ENCODE measurements at regions not wholly inside any gene's neighbourhood (a gene's known extent, or its start where the extent isn't known, plus 50 kb on each side); places are given as distances from the start of the nearest gene placed in this dataset.

DNA sequence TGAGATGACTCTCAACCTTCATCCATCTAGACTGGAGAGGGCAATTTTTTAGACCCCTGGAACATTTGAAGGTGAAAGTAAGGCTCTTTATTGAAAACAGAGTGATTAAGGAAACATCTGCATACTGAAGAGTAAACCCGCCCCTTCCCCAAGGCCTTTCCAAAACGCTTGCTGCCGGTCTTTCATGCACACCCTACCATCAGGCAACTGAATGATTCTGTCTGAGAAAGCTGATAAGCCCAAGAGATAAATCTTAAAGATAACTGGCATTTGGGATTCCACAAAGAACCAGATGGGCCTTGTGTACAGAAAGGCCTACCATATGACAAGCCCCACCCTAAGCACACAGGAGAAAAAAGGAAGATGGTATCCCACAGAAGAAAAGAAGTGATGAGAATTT, 54.4 kb upstream of the PIK3R1 start:
- DNase-seq, result no peak

DNA sequence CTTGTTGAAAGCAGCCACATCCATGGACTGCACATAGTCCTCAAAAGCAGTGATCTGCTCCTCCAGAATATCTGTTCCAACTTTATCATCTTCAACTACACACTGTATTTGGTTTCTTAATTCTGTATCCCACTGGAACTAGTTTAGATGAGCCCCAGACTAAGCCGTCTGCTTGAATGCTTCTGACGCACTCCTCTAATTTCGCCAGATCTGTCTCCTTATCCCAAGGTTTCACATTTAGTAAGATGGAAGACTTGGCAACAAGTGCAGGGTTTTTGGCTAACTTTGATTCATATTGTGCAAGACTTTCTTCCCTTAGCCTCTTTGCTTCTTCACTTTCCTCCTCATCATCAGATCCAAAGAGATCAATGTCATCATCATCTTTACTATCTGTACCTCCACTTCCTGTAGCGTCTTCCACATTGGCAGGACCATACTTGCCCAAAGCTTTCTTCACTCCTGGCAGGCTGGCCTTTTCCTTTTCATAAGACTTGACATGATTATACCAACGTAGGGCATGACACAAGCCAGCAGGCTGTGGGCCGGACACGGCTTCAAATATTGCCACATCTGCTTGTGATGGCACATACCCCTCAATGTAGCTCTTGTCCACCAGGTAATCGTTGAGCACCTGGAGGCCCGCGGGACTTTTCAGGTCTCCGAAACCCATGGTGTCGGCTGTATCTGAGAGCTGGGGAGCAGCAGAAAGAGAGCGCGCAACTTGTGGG, 56.2 kb upstream of the PIK3R1 start:
- DNase-seq, result no peak

DNA sequence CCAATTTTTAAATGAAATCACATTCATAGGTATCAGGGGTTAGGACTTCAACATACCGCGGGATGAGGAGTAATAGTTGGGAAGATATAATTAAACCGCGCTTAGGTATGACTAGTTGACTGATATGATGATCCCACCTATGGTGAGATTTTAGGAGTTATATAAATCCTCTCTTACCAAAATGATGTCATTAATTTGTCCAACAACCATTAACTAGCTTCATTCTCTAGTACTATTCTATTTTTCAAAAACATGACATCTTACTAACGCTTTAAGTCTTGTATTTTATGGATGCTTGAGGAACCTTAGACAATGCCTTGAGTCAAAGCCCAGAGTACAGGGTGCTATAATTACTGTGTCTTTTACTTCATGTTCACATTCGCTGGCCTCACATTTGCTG, 59.6 kb upstream of the PIK3R1 start:
- no peak for DNase-seq

DNA sequence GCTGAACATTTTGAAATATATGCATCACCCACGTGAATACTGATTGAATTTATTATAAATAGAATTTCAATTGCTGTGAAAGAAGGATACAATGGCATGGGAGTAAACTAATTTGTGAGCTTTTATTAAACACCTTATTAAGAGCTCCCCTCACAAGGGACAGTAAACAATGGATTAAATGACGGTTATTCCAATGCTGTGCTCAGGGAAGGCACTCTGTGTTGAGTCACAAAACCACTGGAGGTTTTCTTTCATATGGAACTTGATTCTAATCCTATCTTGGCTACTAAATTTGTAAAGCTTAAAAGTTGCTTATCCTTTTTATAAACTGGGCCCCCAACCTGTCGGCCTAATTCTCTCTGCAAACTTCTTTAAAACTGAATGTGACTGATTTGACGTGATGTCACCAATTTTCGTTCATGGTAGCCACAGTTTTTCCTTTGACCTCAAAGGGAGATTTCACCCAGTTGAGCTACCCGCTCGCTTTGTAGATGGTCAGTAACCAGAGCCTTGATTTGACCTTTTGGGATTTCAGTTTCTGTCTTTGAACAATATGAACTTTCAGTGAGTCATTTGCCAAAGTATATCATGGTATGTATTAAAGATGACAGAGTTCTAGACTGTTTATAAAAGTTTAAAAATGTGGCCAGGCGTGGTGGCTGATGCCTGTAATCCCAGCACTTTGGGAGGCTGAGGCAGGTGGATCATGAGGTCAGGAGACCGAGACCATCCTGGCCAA, 61.3 kb upstream of the PIK3R1 start:
- DNase-seq, result no peak

- DNase-seq, result no peak
Measured at GRCh38 chr5:68151812-68152211, 63.7 kb upstream of the PIK3R1 start.

GRCh38 chr5:68149189-68149588, 66.4 kb upstream of the PIK3R1 start:
- DNase-seq, result no peak

GRCh38 chr5:68148096-68148495, 67.5 kb upstream of the PIK3R1 start:
- DNase-seq, result no peak

DNA sequence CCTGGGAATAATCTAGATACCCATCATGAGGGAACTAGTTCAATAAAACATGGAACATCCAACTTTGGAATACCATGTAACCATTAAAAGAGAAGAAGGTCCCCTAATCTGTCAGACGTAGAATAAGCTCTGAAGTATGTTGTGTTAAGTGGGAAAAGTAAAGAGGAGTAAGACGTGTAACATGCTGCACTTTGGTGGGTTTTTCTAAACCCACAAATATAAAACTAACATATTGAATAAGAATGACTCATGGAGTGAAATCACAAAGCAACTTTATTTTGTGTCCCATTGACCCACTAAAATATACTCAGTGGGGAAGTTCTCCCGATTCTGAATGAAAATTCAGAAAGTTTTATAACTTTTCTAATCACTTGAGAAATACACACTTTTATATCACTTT, 67.9 kb upstream of the PIK3R1 start:
- no peak for DNase-seq

GRCh38 chr5:68141494-68141893, 74.1 kb upstream of the PIK3R1 start:
- DNase-seq, result no peak

DNA sequence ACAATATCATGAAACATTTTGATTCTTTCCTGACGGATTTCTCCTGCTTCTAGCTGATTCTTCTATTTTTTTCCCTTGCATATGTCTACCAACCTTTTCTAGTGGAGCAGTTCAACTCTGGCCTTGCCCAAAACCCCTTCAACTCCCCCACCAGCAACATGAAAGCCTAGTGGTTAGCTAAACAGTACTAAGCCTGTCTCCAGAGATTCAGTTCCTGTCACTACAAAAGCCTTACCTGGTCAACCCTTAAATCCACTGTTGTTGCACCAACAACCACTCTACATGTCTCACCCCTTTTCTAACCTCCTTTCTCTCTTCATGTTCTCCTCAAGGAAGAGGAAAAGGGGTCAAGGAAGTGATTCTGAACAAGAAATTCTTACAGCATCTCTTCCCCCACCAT, 74.8 kb upstream of the PIK3R1 start:
- no peak for DNase-seq

GRCh38 chr5:68139611-68140441, 75.7 kb upstream of the PIK3R1 start:
- DNase-seq, result no peak

DNA sequence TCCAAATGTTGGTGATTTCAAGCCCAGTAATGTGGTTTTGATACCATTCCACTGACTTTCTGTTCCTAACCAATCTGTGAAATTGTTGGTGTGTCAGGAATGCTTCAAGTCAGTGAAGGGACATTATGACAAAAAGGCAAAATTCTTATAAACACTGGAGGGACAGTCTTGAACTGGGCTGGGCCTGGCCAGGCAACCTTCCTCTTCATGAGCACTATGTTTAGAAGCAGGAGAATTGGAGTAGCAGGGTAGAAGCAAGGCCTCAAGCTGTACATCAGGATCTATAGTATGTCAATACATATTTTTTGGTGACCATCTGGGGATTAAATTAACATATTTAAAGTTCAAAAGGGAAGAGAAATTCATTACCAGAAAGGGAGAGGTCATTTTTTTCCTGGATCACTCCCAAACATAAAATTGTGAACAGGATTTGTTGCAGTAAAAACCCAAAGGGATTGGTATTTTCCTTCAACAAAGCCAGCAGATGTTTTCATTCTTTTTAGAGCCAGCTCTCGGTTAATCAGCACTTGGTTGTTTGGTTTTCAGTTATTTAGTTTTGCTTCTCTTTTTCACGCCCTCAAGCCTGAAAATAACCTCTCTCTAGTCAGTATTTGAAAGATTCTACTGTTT, 77.9 kb upstream of the PIK3R1 start:
- DNase-seq, result no peak

- no peak for DNase-seq
Measured at GRCh38 chr5:68134669-68135313, 80.8 kb upstream of the PIK3R1 start.

DNA sequence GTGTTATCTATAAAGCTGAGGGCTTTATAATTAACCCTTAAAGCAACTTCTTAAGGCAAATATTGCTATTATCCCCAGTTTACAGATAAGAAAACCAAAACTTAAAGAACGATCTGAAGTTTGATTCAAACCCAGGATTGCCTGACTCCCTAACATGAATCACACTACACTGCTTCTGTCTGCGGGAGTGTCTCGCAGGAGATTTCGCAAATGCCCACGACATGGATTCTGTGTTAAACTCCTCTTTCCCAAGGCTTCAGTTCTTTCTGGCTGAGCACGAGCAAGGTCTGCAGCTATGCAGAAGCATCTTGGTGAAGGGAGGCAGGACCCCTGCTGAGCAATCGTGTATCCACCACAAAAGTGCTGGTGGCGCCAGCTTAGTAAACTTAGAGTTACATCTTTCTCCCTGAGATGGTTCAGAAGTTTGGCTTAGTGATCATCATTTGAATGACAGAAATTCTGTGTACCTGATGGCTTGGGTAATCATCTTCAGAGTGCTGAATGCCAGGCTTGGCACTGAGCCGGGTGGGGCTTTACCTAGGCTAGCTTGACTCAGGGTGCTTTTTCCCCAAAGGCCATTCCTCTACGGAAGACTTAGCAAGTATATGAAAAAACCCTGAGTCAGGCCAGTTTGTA, 81.4 kb upstream of the PIK3R1 start:
- no peak for DNase-seq

DNA sequence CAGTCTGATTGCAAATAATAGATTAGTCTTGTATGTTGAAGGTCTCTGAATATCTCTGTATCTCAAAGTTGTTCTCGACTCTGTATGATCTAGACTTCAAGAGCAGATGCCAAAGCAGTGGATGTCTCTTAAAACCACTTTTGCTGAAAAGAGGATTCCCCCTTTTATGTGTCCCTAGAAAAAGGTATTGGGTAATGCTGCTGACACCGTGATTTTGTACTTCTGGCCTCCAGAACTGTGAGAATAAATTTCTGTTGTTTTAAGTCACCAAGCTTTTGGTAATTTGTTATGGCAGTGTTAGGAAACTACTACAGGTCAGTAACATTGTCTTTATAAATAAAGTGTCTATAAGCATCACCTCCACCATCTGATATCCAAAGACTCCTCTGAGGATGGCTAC, 85.3 kb upstream of the PIK3R1 start:
- no peak for DNase-seq

DNA sequence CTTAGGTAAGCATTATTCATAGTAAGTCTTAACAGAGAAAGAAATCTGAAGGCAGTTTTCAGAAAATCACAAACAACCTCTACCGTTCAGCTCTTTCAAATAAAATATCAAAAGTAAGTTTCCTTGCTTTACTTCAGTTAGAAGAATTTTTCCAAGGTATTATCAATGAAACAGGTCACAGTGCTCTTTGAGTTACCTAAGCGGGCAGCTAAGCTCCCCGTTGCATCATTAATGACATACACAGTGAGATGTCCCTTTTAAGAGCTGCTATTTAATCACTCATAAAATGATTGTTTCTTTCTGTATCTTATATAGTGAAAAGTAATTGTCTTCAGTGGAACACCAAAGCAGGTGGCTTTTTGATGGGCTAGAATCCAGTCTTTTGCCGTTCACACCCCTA, 86.2 kb upstream of the PIK3R1 start:
- no peak for DNase-seq

- DNase-seq, result no peak
Measured at GRCh38 chr5:68126886-68127285, 88.7 kb upstream of the PIK3R1 start.

DNA sequence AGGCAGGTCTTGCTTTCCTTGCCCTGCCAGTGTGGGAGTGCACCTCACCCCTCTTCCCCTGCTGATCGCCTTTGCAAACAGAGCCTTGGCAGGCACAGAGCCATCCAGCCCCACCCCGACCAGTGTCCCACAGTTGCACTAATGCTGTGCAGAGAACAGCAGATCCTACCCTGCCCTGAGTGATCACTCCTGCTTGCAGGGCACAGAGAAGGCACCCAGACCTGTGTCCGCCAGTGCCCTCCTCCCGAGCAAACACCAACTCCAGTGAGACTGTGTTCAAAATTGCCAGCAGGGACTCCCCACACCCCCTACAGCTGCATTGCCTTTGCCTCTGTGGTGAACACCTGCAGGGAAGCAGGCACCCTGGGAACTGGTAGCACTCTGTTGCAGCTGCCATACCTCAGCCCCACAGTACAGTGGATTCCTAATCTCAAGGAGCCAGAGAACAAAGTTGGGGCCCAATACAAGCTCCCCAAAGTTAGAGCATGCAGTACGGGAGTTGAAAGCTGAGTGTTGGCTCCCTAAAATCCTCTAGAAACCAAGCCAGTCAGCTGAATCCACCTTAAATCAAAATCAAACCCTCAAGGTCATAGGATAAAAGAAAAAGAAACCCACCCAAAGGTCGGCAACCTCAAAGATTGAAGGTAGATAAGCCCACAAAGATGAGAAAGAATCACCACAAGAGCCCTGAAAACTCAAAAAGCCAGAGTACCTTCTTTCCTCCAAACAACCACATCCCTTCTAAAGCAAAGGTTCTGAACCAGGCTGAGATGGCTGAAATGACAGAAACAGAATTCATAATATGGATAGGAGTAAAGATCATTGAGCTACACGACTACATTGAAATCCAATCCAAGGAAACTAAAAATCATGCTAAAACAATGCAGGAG, 92.9 kb upstream of the PIK3R1 start:
- no peak for DNase-seq

DNA sequence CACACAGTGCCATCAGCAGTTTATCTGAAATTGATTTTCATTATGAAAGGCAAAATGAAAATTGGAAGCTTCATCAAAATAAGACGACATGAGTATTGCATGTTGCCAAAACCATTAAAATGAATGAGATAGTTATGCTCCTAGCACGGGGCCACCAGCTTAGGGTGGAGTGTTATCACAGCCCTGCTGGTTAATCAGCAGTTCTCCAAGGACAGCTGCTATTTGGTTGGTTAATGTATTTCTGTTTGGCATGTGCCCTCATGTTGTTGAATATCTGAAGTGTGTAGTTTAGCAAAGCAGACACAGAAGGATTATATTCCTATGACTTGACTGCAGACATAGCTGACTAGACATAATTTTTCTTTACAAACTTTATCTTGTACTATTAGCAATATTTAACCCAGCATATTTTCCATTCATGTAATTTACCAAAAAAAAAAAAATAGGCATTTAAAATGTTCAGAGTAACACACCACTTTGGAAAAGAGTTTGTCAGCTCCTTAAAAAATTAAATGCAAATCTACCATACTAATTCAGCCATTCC, 98.6 kb upstream of the PIK3R1 start:
- DNase-seq, result no peak

- no peak for DNase-seq
Measured at GRCh38 chr5:68116408-68116807, 99.1 kb upstream of the PIK3R1 start.

DNA sequence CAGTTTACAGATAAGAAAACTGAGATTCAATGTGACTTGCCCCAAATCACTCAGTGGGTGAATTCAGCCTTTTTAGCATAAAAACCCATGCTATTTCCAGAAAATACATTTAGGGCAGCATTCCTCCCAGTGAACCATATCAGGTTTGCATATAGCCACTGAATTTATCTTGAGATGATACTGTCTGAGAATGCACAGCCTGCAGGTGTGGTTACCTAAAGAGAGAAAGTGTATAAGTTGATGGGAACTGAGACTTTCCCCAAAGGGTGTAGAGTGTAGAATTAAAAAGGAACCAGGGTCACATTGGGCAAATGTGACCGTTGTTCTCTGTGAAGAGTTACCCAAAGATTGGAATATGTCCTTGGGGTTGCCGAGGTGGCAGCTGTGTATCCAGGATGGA, 100.0 kb upstream of the PIK3R1 start:
- no peak for DNase-seq

All from DMS153 (cell line).